ENCODE measurements at regions not wholly inside any gene's neighbourhood (a gene's known extent, or its start where the extent isn't known, plus 50 kb on each side); places are given as distances from the start of the nearest gene placed in this dataset.

DNA sequence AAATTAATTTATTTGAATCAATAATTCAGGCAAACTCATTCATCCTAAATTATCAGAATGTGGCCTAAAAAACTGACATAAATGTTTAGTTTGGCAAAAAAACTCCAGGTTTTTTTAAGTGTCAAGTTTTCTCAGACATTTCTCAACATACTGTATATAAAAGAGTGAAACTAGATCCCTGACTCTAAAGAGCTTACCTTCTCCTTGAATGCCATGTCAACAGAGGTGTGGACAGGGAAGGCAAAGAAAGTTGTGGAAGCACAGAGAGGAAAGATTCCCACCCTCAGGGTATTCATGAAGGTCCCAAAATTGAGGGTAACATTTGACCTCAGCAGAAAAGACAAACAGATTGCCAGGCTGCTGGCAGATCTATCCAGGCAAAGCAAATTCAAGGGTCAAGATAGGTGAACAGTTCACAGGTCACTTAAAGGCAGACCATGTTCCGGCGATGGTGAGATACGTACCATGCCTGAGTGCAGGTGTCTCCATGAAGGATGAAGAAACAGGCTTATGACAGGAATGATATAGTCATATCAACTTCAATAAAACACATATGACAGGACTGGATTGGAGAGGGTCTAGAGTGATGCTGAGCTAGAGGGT is 1638.3 kb upstream of the ZEB2 start:
- TF ChIP-seq, protein P1, sequence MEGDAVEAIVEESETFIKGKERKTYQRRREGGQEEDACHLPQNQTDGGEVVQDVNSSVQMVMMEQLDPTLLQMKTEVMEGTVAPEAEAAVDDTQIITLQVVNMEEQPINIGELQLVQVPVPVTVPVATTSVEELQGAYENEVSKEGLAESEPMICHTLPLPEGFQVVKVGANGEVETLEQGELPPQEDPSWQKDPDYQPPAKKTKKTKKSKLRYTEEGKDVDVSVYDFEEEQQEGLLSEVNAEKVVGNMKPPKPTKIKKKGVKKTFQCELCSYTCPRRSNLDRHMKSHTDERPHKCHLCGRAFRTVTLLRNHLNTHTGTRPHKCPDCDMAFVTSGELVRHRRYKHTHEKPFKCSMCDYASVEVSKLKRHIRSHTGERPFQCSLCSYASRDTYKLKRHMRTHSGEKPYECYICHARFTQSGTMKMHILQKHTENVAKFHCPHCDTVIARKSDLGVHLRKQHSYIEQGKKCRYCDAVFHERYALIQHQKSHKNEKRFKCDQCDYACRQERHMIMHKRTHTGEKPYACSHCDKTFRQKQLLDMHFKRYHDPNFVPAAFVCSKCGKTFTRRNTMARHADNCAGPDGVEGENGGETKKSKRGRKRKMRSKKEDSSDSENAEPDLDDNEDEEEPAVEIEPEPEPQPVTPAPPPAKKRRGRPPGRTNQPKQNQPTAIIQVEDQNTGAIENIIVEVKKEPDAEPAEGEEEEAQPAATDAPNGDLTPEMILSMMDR (conservative IDR thresholded peaks at IDR 0.05), result no peak
- no peak for TF ChIP-seq EZH2 (IDR thresholded peaks at IDR 0.05; ENCODE audit: low read depth)
